ENCODE measurements at regions not wholly inside any gene's neighbourhood (a gene's known extent, or its start where the extent isn't known, plus 50 kb on each side); places are given as distances from the start of the nearest gene placed in this dataset.
A peak's percentile ranks its signal among the peaks of the same experiment; 100 is the strongest.

- no peaks in the 10 kb centered on the region for H3K9me3 ChIP-seq (ENCODE audit: control insufficient read depth, insufficient read depth, low read depth, low read length)
- H3K4me1 ChIP-seq (ENCODE audit: control insufficient read depth, insufficient read depth, low read length) = no peaks in the 10 kb centered on the region
- H3K4me3 ChIP-seq (ENCODE audit: low read depth, low read length) = no peak overlapping the region
- H3K36me3 ChIP-seq (ENCODE audit: control insufficient read depth in 2 of 2, insufficient read depth in 1 of 2, low read length in 2 of 2) = no peaks in the 10 kb centered on the region
- H3K27ac ChIP-seq (ENCODE audit: extremely low read depth, low read depth, low read length) = no peak overlapping the region
- TF ChIP-seq GLIS1 (tag by site-specific recombination; IDR thresholded peaks at IDR 0.05) = peak; percentile 46
- TF ChIP-seq BCL6B (tag by site-specific recombination; IDR thresholded peaks at IDR 0.05) = no peak
- TF ChIP-seq ZIC2 (tag by site-specific recombination; IDR thresholded peaks at IDR 0.05) = peak; percentile 81
- ChIA-PET CTCF (no interaction called here), POLR2A (no interaction called here)
Measured at GRCh38 chr20:24870881-24871280, 78.2 kb upstream of the CST7 start.

GRCh38 chr20:24871480-24872213 lies 77.4 kb upstream of the CST7 start:
- CTCF ChIA-PET = interaction anchor here (0.6 kb wide), 1 partner anchor 352 kb away, joined by 3 read pairs; no protein-coding TSS in a partner anchor
- no peak overlapping the region for H3K4me3 ChIP-seq (ENCODE audit: low read depth, low read length)
- no peaks in the 10 kb centered on the region for H3K4me1 ChIP-seq (ENCODE audit: control insufficient read depth, insufficient read depth, low read length)
- H3K36me3 ChIP-seq (ENCODE audit: control insufficient read depth in 2 of 2, insufficient read depth in 1 of 2, low read length in 2 of 2) = no peaks in the 10 kb centered on the region
- no peak overlapping the region for H3K27ac ChIP-seq (ENCODE audit: extremely low read depth, low read depth, low read length)
- no peaks in the 10 kb centered on the region for H3K9me3 ChIP-seq (ENCODE audit: control insufficient read depth, insufficient read depth, low read depth, low read length)
- no peak for TF ChIP-seq ZBTB21 (tag by site-specific recombination; IDR thresholded peaks at IDR 0.05)
- TF ChIP-seq ZNF148 (tag by site-specific recombination; IDR thresholded peaks at IDR 0.05; ENCODE audit: borderline replicate concordance) = no peak
- no peak for TF ChIP-seq MZF1 (tag by site-specific recombination; IDR thresholded peaks at IDR 0.05; ENCODE audit: borderline replicate concordance)
- TF ChIP-seq EGR2 (tag by site-specific recombination; IDR thresholded peaks at IDR 0.05; ENCODE audit: low read depth) = peak; percentile 31; the same call in 1 of the 2 replicates
- TF ChIP-seq ZFHX2 (tag by site-specific recombination; conservative IDR thresholded peaks at IDR 0.05) = peak; percentile 60
- POLR2A ChIA-PET = no interaction called here

GRCh38 chr20:24872291-24873024 lies 76.6 kb upstream of the CST7 start:
- POLR2A ChIA-PET = no interaction called here

More at GRCh38 chr20:24872291-24873024, 76.6 kb upstream of the CST7 start:
- TF ChIP-seq ZNF473 (tag by site-specific recombination; IDR thresholded peaks at IDR 0.05) = no peak
- no peak for TF ChIP-seq REPIN1 (tag by site-specific recombination; IDR thresholded peaks at IDR 0.05; ENCODE audit: low read depth)
- TF ChIP-seq PRDM6 (tag by site-specific recombination; IDR thresholded peaks at IDR 0.05) = no peak
- no peak for TF ChIP-seq ZNF645 (tag by site-specific recombination; IDR thresholded peaks at IDR 0.05)
- no peak for TF ChIP-seq SP7 (tag by site-specific recombination; IDR thresholded peaks at IDR 0.05)
- no peak for TF ChIP-seq ZNF221 (tag by site-specific recombination; IDR thresholded peaks at IDR 0.05; ENCODE audit: borderline replicate concordance)
- no peak for TF ChIP-seq SCRT1 (tag by site-specific recombination; IDR thresholded peaks at IDR 0.05; ENCODE audit: borderline replicate concordance)
- TF ChIP-seq ZNF19 (tag by site-specific recombination; IDR thresholded peaks at IDR 0.05; ENCODE audit: low read depth) = no peak
- no peak for TF ChIP-seq ZFP37 (tag by site-specific recombination; IDR thresholded peaks at IDR 0.05)
- TF ChIP-seq ZIC2 (tag by site-specific recombination; IDR thresholded peaks at IDR 0.05) = peak; percentile 97
- no peak for TF ChIP-seq ZNF223 (tag by site-specific recombination; IDR thresholded peaks at IDR 0.05)
- no peak for TF ChIP-seq ZNF10 (tag by site-specific recombination; IDR thresholded peaks at IDR 0.05)
- no peak for TF ChIP-seq ZXDB (tag by site-specific recombination; IDR thresholded peaks at IDR 0.05)
- TF ChIP-seq GLIS1 (tag by site-specific recombination; IDR thresholded peaks at IDR 0.05) = peak; percentile 73
- no peak for TF ChIP-seq TCF7L2 (IDR thresholded peaks at IDR 0.05; ENCODE audit: borderline replicate concordance, low read depth, low read length)
- no peak for TF ChIP-seq ZNF175 (tag by site-specific recombination; IDR thresholded peaks at IDR 0.05)
- no peak for TF ChIP-seq ZNF555 (tag by site-specific recombination; conservative IDR thresholded peaks at IDR 0.05)
- Histone ChIP-seq H3K4me1 (ENCODE audit: control insufficient read depth, insufficient read depth, low read length) (no peaks in the 10 kb centered on the region), H3K27ac (ENCODE audit: extremely low read depth, low read depth, low read length) (no peak overlapping the region), H3K4me3 (ENCODE audit: low read depth, low read length) (no peak overlapping the region), H3K9me3 (ENCODE audit: control insufficient read depth, insufficient read depth, low read depth, low read length) (no peaks in the 10 kb centered on the region), H3K36me3 (ENCODE audit: control insufficient read depth in 2 of 2, insufficient read depth in 1 of 2, low read length in 2 of 2) (no peaks in the 10 kb centered on the region)
- CTCF ChIA-PET = no interaction called here
